ENCODE measurements at regions not wholly inside any gene's neighbourhood (a gene's known extent, or its start where the extent isn't known, plus 50 kb on each side); places are given as distances from the start of the nearest gene placed in this dataset.

- no peak for DNase-seq (ENCODE audit: low spot score)
These were observed 96.4 kb downstream of the FOXL3 start for GRCh38 chr7:386385-386784.

- DNase-seq (ENCODE audit: low spot score) = no peak
These were observed 97.4 kb downstream of the FOXL3 start for GRCh38 chr7:387132-388022.

DNA sequence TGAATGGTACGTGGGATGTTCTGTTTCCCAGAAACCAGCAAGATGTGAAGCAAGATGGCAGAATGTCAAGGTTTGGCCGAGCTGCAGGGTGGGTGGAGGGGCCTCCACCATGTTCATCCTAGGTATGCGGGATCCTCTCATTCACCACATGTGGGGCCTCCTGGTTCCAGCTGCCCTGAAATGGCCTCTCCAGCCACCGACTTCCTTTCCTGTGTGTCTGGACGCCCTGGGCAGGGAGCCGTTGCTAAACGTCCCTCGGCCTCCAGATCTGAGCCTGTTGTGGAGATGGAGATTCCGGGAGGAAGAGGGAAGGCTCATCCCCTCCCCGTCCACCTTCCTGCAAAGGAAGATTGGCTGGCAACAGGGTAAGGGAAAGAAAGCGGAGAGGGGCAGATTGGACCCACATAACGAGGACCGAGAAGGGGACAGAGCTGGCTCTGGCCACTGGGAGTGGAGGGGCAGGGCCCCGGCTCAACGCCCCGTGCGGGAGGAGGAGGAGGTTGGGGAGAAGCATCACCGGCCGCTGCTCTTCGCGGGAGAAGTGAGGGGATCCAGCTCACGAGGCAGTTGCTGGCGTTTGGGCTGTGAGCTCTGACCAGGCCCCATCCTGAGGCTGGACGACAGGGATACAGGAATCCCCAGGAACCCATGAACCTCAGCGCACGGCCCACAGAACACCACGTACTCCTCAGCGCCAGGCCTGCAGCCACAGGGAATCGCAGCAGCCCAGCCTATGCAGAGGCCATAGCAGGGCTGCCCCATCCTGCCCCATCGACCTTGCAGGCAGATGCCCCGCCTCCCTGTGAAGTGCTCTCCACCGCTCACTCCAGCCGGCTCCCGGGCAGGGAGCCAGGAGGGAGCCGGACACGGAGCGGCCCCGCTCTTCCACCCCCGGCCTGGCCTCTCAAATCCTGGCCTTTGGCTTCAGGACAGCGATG is 98.3 kb downstream of the FOXL3 start:
- DNase-seq (ENCODE audit: low spot score) = peak; percentile 34

DNA sequence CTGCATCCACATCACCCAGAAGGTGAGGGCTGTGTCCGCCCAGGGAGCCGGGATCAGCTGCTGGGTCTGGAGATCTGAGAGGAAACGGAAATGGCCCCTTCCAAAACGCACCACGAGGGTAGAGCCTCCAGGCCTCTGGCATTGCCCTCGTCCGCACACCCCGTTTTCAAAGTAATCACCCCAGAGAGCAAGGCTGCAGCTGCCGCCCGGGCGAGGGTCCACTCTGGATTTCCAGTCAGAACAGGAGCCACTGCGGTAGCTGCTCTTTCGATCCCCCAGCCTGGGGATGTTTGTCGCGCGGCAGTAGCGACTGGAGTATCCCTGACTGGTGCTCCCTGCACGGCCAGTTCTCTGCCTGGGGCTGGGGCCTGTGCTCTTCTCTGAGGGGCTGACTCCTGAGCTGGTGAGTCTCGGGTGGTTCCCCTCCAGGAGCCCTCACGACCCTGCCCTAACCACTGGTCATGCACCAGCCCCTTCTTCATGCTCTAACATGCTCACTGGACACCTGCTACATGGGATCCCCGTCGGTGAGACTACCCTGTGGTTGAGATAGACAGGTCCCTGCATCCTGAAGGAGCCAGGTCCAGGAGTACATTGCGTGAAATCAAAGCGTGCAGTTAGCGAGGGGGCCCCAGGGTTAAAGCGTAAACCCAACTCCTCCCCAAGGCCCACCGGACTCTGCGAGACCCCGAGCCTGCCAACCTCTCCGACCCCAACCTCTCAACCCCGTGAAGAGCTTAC is 99.2 kb downstream of the FOXL3 start:
- peak; percentile 34 for DNase-seq (ENCODE audit: low spot score)

DNA sequence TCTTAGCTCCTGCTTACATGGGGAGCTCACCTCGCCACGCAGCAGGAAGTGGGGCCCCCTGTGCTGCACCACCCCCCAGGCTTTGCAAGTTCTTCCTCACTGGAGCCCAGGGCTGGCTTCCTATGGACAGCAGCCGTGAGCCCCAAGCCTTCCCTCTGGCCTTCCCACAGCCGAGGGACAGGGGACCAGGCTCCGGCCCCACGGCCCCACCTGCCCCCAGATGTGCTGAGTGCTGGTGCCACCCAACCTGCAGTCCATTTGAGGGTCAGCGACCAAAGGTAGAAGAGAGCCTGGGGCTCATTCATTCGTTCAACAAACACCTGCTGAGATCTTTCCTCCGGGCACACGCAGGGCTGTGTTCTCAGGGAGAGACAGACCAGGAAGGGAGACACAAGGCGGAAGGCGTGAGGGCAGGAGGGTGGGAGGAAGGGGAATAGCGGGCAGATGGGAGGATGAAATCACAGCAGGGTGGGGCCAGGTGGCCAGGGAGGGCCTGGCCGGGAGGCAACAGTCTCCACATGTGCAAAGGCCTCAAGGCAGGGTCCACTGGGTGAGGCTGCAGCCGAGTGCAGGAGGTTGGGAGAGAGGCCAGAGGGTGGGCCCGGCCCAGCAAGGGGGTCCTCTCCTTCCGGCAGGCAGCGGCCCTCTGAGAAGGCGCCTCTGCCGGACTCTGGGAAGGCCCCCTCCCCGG is 100.1 kb downstream of the FOXL3 start:
- DNase-seq (ENCODE audit: low spot score) = peak; percentile 36

DNA sequence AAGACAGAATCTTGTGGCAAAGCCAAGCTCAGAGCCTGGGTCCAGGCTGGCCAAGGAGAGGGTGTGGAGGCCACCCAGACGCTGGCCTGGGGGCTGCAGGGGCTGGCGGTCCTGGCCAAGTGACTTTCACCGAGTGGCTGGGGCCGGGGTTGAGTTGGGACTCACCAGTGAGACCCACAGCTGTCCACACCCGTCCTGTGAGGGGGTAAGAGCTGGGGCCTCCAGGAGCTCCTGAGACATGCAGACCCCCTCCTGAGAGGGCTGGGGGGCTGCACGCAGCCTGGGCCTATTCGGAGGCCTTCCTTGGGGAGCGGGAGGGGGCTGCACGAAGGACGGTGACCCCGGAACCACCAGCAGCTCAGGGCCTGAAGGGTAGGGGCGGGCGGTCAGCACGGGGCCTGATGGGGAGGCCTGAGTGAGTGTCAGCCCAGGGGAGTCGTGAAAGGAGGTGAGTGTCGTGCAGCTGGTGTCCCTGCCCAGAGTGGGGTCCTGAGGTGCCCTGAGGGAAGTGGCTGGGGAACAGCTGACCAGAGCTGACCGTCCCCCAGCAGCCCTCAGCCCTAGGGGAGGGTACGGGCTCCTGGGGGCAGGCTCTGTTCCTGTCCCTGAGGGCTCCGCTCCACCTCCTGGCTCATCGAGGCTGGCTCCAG is 100.9 kb downstream of the FOXL3 start:
- DNase-seq (ENCODE audit: low spot score) = peak; percentile 38

GRCh38 chr7:391411-391951 is 101.5 kb downstream of the FOXL3 start:
- DNase-seq (ENCODE audit: low spot score) = peak; percentile 63

GRCh38 chr7:391961-392524 is 102.1 kb downstream of the FOXL3 start:
- peak; percentile 37 for DNase-seq (ENCODE audit: low spot score)

- DNase-seq (ENCODE audit: low spot score) = no peak
These were observed 102.9 kb downstream of the FOXL3 start for GRCh38 chr7:392822-393221.

DNA sequence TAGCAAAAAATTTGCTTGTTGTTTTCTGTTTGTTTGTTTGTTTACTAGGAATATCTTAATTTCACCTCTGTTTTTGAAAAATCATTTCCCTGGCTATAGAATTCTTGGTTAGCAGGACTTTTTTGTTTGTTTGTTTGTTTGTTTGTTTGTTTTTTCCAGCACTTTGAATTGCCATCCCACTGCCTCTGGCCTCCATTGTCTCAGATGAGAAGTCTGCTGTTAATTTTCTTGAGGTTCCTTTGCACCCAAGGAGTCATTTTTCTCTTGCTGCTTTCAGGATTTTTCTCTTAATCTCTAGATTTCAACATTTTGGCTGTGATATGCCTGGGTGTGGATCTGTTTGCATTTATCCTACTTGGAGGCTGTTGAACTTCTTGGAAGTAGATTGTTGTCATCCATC is 105.7 kb downstream of the FOXL3 start:
- no peak for DNase-seq (ENCODE audit: low spot score)

DNA sequence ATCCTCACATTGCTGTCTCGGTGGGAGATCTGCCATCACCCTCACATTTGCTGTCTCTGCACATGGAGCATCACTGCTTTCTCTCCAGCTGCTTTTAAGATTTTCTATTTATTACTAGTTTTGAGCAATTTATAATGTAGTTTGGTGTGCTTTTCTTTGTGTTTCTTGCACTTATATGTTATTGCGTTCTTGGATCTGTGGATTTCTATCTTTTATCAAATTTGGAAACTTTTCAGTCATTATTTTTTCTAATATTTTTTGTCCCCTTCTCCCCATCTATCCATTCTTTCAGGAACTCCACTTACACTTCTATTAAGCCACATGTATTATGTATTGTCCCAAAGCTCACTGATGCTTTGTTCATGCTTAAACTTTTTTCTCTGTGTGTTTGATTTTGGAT is 108.9 kb downstream of the FOXL3 start:
- DNase-seq (ENCODE audit: low spot score) = no peak

- DNase-seq (ENCODE audit: low spot score) = no peak
These were observed 111.0 kb downstream of the FOXL3 start for GRCh38 chr7:400901-401485.

GRCh38 chr7:401495-401894 is 111.5 kb downstream of the FOXL3 start:
- no peak for DNase-seq (ENCODE audit: low spot score)

DNA sequence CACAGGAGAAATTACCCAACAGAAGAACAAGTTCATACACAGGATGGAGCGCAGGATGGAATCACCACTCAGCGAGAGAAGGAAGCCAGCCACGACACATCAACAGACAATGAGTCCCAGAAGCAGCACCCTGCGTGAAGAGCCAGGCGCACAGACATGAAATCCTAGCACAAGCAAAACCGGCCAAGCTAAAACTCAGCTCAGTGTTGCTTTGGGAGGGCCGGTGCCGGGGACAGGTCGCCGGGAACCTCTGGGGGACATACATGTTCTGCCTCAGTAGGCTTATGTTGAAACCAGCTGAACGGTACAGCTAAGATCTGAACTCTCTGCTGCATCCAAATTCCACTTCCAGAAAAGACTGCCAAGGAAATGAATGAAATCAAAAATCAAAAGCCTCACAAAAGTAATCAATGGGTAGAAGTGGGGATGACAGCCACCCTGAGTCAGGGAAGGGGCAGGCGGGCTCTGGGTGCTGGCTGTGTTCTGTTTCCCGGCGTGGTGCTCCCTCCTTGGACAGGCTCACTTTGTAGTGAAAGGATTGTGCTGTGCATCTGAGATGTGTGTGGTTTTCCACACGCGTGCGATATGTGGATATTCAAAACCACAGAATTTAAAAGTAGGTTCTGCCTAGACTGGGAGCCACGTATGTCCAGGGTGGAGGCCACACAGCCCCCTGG is 114.7 kb downstream of the PDGFA start:
- no peak for DNase-seq (ENCODE audit: low spot score)

GRCh38 chr7:405489-406211 is 114.0 kb downstream of the PDGFA start:
- DNase-seq (ENCODE audit: low spot score) = no peak

DNA sequence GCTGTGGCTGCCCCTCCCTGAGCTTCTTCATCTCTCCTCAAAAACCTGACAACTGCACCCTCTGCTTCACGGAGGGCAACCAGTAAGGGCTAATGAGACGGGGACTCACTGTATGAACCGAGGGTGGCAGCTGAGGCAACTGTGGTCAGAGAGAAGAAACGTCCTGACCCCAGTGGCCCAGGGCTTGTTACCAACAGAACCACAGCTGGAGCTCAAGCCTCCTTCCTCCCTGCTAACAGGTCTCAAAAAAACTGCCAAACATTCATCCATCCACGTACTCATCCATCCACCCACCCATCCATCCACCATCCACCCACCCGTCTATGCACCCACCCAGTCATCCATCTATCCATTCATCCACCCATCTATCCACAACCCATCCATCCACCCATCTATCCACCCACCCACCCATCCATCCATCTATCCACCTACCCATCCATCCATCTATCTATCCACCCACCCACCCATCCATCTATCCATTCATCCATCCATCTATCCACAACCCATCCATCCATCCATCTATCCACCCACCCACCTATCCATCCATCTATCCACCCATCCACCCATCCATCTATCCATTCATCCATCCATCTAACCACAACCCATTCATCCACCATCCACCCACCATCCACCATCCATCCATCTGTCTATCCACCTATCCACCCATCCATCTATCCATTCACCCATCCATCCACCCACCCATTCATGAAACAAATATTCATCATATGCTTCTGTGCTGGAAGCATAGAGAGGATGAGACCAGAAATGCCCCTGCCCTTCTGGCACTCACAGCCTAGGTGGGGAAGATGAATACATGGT is 111.7 kb downstream of the PDGFA start:
- no peak for DNase-seq (ENCODE audit: low spot score)

DNA sequence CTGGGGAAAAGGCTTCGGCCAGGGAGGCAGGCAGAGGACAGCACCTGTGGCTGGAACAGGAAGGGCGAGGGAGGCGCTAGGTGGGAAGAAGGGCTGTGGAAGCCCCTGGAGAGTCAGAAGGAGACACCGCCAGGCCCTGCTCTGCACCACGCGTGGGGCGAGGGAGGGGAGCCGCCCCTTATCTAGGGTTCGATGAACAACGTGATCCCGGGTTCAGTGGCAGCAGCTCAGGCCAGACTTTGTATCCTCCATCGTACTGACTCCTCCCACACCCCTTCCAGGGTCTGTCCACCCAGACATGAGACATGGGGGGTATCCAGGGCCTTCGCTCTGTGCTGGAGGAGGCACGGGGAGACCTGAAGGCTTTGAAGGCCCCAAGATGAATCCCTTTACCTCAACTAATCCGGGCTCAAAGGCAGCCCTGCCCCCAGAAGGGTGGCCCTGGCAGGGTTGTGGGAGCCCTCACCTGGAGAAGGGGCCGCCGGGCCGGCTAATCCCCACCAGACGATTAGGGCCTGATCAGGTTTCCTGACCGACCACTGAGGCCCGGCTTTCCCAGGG is 110.8 kb downstream of the PDGFA start:
- DNase-seq (ENCODE audit: low spot score) = no peak

Measured in ureter (tissue), 1 donor.